GM23338 (cell line): ENCODE measurements at regions not wholly inside any gene's neighbourhood (a gene's known extent, or its start where the extent isn't known, plus 50 kb on each side); places are given as distances from the start of the nearest gene placed in this dataset.

Source experiments
- CREB1 ChIP-seq: fragments of 250-450 bp; sonication (Bioruptor Pico); IDR thresholded peaks from 2 replicates; pipeline ENCODE4 v1.5.0; 2020; ENCODE audit warnings: low read depth, mild to moderate bottlenecking, moderate library complexity
- EZH2 ChIP-seq: fragments of 200-600 bp; sonication (generic); IDR thresholded peaks from one replicate; pipeline ENCODE4 v1.8.0; 2017; ENCODE audit warnings: antibody characterized with exemption, mild to moderate bottlenecking, low read depth; ENCODE audit not compliant: unreplicated experiment
- EZH2phosphoT487 ChIP-seq: fragments of 200-600 bp; sonication (generic); IDR thresholded peaks from one replicate; pipeline ENCODE4 v1.8.1; 2018; ENCODE audit warnings: antibody characterized with exemption; ENCODE audit not compliant: unreplicated experiment
- JUNB ChIP-seq: IDR thresholded peaks from one replicate; pipeline ENCODE4 v1.6.1; 2016; ENCODE audit warnings: antibody characterized with exemption; ENCODE audit not compliant: unreplicated experiment
- NANOG ChIP-seq: IDR thresholded peaks from 2 replicates; pipeline ENCODE4 v1.6.1; 2016; ENCODE audit warnings: antibody characterized with exemption, borderline replicate concordance
- STAT1 ChIP-seq: IDR thresholded peaks from one replicate; pipeline ENCODE4 v1.6.1; 2016; ENCODE audit warnings: antibody characterized with exemption; ENCODE audit not compliant: unreplicated experiment
- ZNF114 ChIP-seq: fragments of 250-450 bp; sonication (Bioruptor Pico); IDR thresholded peaks from 2 replicates; pipeline ENCODE4 v1.5.0; 2020; ENCODE audit warnings: mild to moderate bottlenecking, moderate library complexity
- ZNF331 ChIP-seq: fragments of 250-450 bp; sonication (Bioruptor Pico); IDR thresholded peaks from 2 replicates; pipeline ENCODE4 v1.5.0; 2020; ENCODE audit warnings: low read depth, mild to moderate bottlenecking, moderate library complexity
- TF ChIP-seq, protein P1 (sequence below): fragments of 250-450 bp; sonication (Bioruptor Pico); IDR thresholded peaks from 2 replicates; pipeline ENCODE4 v1.5.0; 2020; ENCODE audit warnings: mild to moderate bottlenecking, moderate library complexity
- TF ChIP-seq, protein P2 (sequence below): IDR thresholded peaks from 2 replicates; pipeline ENCODE4 v1.6.1; 2016; ENCODE audit warnings: antibody characterized with exemption
- TF ChIP-seq, protein P3 (sequence below), 2 experiments: fragments of 200-600 bp in 1 of 2; sonication (generic) in 1 of 2; conservative IDR thresholded peaks; 2 replicates each; pipeline versions ENCODE4 v1.5.1 to v1.6.1; 2016 to 2017; ENCODE audit warnings: antibody characterized with exemption in 2 of 2, low read depth in 2 of 2, mild to moderate bottlenecking in 2 of 2, moderate library complexity in 1 of 2

DNA sequence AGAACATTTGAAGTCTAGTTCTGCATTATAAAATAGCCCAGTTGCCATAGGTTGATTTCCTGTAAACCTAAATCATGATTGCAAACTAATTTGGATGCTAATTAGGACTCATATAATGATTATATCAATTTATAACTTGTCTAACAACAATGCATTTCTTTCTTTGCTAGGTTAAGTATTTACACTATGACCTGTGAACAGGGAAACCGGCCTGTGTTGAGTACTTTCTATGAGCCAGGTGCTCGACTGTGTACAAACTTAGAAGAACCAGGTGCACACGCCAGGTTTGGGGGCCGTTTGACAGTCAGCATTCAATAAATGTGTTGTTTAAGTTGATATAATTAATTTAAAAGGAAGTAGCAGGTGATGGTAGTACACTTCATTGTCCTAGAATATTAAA is 203.1 kb downstream of the TM9SF2 start (continued):
- TF ChIP-seq, protein P1, sequence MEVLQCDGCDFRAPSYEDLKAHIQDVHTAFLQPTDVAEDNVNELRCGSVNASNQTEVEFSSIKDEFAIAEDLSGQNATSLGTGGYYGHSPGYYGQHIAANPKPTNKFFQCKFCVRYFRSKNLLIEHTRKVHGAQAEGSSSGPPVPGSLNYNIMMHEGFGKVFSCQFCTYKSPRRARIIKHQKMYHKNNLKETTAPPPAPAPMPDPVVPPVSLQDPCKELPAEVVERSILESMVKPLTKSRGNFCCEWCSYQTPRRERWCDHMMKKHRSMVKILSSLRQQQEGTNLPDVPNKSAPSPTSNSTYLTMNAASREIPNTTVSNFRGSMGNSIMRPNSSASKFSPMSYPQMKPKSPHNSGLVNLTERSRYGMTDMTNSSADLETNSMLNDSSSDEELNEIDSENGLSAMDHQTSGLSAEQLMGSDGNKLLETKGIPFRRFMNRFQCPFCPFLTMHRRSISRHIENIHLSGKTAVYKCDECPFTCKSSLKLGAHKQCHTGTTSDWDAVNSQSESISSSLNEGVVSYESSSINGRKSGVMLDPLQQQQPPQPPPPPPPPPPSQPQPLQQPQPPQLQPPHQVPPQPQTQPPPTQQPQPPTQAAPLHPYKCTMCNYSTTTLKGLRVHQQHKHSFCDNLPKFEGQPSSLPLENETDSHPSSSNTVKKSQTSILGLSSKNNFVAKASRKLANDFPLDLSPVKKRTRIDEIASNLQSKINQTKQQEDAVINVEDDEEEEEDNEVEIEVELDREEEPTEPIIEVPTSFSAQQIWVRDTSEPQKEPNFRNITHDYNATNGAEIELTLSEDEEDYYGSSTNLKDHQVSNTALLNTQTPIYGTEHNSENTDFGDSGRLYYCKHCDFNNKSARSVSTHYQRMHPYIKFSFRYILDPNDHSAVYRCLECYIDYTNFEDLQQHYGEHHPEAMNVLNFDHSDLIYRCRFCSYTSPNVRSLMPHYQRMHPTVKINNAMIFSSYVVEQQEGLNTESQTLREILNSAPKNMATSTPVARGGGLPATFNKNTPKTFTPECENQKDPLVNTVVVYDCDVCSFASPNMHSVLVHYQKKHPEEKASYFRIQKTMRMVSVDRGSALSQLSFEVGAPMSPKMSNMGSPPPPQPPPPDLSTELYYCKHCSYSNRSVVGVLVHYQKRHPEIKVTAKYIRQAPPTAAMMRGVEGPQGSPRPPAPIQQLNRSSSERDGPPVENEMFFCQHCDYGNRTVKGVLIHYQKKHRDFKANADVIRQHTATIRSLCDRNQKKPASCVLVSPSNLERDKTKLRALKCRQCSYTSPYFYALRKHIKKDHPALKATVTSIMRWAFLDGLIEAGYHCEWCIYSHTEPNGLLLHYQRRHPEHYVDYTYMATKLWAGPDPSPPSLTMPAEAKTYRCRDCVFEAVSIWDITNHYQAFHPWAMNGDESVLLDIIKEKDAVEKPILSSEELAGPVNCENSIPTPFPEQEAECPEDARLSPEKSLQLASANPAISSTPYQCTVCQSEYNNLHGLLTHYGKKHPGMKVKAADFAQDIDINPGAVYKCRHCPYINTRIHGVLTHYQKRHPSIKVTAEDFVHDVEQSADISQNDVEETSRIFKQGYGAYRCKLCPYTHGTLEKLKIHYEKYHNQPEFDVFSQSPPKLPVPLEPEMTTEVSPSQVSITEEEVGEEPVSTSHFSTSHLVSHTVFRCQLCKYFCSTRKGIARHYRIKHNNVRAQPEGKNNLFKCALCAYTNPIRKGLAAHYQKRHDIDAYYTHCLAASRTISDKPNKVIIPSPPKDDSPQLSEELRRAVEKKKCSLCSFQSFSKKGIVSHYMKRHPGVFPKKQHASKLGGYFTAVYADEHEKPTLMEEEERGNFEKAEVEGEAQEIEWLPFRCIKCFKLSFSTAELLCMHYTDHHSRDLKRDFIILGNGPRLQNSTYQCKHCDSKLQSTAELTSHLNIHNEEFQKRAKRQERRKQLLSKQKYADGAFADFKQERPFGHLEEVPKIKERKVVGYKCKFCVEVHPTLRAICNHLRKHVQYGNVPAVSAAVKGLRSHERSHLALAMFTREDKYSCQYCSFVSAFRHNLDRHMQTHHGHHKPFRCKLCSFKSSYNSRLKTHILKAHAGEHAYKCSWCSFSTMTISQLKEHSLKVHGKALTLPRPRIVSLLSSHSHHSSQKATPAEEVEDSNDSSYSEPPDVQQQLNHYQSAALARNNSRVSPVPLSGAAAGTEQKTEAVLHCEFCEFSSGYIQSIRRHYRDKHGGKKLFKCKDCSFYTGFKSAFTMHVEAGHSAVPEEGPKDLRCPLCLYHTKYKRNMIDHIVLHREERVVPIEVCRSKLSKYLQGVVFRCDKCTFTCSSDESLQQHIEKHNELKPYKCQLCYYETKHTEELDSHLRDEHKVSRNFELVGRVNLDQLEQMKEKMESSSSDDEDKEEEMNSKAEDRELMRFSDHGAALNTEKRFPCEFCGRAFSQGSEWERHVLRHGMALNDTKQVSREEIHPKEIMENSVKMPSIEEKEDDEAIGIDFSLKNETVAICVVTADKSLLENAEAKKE = no peak
- TF ChIP-seq EZH2 (no peak), NANOG (no peak), JUNB (no peak), STAT1 (no peak), ZNF331 (CRISPR knock-in tag) (no peak), ZNF114 (CRISPR knock-in tag) (no peak), EZH2phosphoT487 (no peak), CREB1 (CRISPR knock-in tag) (no peak)
- TF ChIP-seq, protein P2, sequence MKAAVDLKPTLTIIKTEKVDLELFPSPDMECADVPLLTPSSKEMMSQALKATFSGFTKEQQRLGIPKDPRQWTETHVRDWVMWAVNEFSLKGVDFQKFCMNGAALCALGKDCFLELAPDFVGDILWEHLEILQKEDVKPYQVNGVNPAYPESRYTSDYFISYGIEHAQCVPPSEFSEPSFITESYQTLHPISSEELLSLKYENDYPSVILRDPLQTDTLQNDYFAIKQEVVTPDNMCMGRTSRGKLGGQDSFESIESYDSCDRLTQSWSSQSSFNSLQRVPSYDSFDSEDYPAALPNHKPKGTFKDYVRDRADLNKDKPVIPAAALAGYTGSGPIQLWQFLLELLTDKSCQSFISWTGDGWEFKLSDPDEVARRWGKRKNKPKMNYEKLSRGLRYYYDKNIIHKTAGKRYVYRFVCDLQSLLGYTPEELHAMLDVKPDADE = no peak
- TF ChIP-seq, protein P3, sequence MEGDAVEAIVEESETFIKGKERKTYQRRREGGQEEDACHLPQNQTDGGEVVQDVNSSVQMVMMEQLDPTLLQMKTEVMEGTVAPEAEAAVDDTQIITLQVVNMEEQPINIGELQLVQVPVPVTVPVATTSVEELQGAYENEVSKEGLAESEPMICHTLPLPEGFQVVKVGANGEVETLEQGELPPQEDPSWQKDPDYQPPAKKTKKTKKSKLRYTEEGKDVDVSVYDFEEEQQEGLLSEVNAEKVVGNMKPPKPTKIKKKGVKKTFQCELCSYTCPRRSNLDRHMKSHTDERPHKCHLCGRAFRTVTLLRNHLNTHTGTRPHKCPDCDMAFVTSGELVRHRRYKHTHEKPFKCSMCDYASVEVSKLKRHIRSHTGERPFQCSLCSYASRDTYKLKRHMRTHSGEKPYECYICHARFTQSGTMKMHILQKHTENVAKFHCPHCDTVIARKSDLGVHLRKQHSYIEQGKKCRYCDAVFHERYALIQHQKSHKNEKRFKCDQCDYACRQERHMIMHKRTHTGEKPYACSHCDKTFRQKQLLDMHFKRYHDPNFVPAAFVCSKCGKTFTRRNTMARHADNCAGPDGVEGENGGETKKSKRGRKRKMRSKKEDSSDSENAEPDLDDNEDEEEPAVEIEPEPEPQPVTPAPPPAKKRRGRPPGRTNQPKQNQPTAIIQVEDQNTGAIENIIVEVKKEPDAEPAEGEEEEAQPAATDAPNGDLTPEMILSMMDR (conservative IDR thresholded peaks at IDR 0.05; ENCODE audit: low read depth in 2 of 2) = no peak
